ENCODE measurements at regions not wholly inside any gene's neighbourhood (a gene's known extent, or its start where the extent isn't known, plus 50 kb on each side); places are given as distances from the start of the nearest gene placed in this dataset.
"Not testable (repeated sequence)": the region's sequence is repeated elsewhere in the genome, so short reads cannot be mapped to it uniquely, and the experiment has no call there.

DNA sequence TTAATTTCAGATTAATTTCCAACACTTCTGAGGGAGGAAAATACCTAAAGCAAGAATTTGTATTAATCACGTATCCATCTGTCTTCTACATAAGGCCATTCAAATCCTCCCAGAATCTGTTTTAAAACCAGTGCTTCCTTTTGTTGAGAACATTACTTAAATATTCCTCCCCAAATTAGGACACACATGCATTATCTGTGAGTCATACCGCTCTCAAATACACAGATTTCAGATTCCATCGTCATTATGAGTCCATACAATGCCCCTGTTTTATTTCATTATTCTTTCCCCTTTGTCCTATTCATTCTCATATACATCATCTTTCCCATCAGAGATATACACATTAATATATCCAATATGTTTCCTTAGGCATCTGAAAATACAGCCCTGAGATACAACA lies 57.3 kb upstream of the PRSS12 start:
- DNase-seq (ENCODE audit: low read depth) = no peak

DNA sequence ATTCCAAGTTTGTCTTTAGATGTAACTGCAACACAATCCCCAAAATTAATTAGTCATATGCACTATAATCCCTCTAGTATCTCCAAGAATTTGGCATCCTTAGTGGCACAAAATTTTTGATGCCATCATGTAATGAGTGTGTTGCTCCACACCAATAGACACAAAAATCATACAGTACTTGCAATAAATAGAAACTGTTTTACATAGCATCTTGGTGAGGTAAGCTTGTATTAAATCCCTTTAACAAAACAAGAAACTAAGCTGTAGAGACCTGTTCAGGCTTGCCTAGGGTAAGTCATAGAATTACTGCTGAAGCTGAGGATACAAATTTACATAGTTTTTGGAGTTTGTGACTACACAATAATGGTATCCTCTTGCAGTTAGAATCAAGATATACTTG lies 64.5 kb upstream of the PRSS12 start:
- no peak for DNase-seq (ENCODE audit: low read depth)

DNA sequence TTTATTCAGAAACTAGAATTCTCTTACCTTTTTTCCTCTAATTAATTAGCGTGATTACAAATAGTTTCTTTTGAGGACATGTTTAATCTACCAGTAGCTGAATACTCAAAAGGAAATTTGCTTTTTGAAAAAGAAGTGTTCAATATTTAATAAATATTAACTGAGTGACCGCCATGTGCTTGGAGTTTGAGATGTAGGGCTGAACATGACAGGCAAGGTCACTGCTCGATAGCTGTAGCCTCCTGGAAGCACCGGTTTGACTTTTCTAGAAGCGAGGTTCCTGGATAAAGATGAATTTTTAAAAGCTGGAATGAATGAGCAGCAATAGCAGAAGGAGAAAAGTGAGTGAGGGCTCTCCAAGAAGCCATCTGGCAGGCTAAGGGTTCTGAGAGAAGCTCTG lies 65.0 kb upstream of the PRSS12 start:
- DNase-seq (ENCODE audit: low read depth) = not testable (repeated sequence)

DNA sequence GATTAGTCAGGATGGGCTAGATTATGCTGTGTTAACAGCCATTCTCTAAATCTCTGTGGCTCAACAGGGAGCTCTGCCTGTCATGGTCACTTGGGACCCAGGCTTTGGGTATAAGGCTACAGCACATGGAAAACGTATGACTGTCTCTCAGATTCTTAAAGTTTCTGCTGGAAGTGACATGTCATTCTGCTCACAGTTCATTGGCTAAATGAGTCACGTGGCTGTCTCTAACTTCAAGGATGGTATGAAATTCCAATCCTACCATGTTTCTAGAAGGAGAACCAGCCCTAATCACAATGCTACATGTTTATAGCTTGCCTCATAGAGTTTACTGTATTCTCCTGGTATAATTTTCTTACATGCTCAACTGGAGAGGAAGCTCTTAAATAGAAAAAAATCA lies 65.6 kb upstream of the PRSS12 start:
- DNase-seq (ENCODE audit: low read depth) = not testable (repeated sequence)

DNA sequence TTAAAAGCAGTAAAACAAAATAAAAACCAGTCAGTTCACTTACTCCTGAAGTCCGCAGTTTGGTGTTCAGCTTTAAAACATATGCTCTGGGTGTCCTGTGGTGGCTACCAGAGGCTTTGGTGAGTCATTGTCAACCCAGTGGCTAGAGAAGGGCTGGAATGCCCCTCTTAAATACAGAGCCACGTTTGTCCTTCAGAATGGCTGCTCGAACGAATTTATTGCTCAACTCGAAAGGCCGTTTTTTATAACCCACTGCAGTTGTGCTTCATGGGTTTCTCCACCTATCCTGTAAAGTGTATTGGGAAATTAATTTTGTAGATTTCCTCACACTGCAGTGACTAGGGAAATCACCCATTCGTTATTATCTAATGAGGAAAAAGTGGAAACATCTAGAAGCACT lies 66.8 kb upstream of the PRSS12 start:
- not testable (repeated sequence) for DNase-seq (ENCODE audit: low read depth)

DNA sequence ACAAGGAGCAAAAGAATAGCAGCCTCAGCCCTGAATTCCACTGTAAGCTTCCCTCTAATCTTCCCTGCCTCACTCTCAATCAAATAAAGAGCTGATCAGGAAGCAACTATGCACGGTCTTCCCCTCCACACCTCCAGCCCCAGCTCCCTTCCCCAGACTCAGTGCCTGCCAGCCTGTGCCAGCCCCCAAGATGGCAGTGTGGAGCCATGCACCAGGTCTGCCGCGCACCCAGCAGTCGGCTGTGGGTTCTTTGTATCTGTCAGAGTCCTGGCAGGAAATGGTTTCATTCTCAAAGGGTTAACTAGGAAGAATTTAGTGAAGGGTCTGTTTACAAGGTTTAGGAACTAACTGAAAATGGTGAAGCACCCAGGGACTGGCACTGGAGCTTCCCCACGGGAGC lies 71.3 kb upstream of the PRSS12 start:
- DNase-seq (ENCODE audit: low read depth) = peak; percentile 23

DNA sequence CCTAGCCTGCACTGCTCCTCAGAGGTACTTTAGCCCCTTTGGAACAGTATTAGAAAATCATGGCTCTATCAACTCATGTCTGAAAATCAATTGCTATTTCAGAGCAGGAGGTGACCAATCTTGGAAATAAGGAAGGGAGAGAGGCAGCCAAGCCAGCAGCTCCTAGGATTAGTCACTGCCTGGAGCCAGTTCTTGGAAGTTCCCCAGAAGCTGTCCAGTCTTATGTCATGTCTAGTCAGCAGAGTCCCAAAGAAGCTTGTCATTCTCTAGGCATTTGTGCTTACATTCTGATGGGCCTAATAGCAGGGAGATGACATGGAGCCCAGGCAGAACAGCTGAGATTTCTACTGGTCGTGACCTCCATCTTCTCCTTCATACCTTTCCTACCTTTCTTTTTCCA lies 76.1 kb upstream of the PRSS12 start:
- DNase-seq (ENCODE audit: low read depth) = not testable (repeated sequence)

DNA sequence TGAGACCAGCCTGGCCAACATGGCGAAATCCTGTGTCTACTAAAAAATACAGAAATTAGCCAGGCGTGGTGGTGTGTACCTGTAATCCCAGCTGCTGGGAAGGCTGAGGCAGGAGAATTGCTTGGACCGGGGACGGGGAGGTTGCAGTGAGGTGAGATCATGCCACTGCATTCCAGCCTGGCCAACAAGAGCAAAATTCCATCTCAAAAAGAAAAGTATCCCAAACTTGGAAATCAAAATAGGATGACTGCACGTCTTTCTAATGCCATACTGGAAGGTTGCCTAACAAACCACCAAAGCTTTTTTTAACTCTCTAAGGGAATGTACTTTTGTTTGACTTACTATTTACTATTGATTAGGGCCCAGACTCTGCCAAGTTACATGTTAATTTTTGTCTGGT lies 79.6 kb upstream of the PRSS12 start:
- DNase-seq (ENCODE audit: low read depth) = not testable (repeated sequence)

DNA sequence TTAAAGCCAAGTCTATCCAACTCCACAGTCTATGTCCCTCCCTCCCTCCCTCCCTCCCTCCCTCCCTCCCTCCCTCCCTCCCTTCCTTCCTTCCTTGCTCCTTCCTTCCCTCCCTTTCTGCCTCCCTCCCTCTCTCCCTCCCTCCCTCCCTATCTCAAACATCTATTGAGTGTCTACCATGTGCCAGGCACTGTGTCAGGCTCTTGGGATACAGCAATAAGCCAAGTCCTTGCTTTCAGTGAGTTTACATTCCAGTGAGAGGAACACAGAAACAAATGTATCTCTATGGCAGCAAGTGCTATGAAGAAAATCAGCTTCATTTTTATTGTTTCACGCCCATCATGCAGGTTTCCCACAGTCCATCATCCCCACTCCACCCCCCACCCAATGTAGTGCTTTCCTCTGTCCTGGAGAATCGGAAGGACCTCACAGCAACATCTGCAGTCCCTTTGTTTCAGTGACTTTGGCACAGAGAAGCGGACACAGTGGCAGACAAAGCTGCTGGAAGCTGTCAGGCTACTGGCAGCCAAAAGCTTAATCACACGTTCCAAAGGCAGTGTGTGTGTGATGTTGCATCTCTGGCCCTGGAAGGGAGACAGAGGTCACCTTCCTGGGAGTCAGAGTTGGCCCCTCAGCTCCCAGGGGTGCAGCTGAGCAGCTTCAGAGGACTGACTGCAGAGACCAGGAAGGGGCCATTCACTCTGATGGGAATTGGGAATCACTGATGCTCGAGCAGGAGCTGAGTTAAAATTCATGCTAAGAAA lies 81.0 kb upstream of the PRSS12 start:
- DNase-seq (ENCODE audit: low read depth) = not testable (repeated sequence)

DNA sequence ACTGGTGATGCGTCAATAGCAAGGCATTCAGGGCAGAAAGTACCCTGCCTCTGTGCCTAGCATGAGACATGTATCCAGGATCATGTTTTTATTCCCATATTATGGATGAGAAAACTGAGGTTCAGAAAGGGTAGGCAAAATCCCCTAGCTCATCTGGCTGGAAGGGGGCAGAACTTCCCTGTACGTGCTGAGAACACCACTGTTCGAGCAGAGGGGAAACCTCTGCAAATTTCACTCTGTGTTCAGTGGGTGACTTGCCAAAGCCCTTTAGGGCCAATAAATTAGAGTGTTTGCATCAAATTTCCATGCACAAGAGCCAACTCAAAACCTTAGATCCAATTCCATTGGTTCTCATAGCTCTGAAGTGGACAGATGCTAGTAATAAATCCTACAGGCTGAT lies 82.6 kb upstream of the PRSS12 start:
- DNase-seq (ENCODE audit: low read depth) = not testable (repeated sequence)

DNA sequence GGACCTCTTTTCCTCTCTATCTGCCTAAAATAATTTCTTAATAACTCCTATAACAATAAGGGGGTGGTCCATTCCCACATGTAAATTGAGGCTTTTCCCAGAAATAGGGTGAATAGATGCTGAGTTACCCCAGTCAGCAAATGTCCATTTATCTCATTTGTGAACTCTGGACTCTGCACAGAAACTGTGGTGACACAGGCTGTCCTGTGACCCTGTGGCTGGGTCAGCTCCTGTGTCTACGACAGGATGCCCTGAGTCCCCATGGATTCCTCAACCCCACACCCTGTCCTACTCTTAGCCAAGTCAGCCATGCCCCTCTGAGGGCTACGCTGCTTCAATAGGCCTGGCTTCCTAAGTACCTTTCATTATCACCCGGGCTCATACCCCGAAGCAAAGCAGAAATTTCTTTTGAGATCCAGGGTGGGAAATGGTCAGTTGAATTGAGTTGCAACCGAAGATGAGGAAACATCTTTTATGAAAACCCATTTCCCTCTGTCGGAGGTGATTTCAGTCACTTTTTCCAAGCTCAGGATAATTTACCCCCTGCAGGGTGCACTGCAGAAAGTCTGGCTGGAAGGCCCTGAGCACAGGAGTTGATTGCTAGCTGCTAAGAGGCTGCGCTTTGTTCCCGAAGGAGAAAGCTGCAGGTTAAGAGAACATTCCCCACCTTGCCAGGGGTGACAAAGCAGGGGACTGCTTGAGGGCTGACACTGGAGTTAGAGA lies 89.5 kb upstream of the PRSS12 start:
- not testable (repeated sequence) for DNase-seq (ENCODE audit: low read depth)

DNA sequence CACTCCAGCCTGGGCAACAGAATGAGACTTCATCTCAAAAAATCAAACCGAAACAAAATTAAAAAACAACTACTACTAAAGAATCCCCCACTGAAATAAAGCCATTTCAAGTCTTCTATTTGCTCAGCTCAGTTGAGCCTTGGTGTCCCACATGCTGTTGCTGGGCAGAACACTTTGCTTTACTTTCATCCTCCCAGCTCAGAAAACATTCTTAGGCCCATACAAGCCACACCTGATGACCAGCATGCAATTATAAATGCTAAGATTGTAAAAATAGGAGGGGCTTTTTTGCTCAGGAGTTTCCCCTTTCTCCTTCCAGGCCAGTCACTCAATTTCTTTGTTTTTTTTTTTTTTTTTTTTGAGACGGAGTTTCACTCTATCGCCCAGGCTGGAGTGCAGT lies 94.6 kb upstream of the PRSS12 start:
- not testable (repeated sequence) for DNase-seq (ENCODE audit: low read depth)

DNA sequence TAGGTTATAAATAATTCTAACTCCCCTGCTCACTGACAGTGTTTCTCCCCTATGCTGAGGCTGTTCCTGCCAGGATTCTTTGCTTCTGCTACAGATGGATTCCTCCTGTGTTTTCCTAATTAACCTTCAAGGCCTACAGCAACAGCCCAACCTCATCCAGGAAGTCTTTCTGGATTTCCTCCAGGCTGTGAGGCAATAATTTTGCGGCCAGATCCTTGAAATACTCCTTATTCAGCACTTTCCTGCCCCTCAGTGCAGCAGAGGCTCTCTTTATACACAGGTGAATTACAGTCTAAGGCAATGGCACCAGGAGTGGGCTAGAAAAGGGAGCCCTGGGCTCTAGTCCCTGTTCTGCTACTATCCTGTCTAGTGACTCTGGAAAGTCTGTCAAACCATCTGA lies 102.1 kb upstream of the PRSS12 start:
- DNase-seq (ENCODE audit: low read depth) = not testable (repeated sequence)

DNA sequence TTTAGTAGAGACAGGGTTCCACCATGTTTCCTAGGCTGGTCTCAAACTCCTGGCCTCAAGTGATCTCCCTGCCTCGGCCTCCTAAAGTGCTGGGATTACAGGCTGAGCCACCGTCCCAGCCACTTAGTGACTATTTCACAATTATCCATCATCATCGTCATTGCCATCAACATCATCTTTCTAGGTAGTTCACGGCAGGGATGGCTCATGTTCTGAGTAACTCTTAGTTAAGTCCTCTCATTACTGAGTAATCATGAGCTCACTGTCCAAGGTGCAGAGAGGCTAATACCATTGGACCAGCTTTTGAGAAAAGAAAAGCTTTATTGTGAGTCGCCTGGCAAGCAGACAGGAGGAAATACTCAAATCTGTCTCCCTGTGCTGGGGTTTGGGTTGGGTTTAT lies 108.6 kb upstream of the PRSS12 start:
- not testable (repeated sequence) for DNase-seq (ENCODE audit: low read depth)

DNA sequence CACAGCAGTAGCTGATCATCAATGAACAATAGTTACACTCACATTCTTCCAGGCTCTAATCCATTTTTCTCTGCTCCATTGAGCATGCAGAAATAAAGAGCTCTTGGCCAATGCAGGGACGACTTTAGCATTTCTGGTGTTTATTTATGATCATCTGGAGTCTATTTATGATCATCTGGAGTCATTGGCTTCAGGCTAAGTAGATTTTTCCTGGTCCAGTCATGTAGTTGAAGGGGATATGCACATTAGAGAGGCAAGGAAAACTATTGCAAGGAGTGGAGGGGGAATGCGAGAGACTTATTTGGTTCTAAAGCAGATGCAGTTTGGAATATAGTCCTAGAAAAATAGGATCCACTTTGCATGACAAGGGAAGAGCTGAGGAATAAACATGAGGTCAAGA lies 113.0 kb upstream of the PRSS12 start:
- DNase-seq (ENCODE audit: low read depth) = not testable (repeated sequence)

DNA sequence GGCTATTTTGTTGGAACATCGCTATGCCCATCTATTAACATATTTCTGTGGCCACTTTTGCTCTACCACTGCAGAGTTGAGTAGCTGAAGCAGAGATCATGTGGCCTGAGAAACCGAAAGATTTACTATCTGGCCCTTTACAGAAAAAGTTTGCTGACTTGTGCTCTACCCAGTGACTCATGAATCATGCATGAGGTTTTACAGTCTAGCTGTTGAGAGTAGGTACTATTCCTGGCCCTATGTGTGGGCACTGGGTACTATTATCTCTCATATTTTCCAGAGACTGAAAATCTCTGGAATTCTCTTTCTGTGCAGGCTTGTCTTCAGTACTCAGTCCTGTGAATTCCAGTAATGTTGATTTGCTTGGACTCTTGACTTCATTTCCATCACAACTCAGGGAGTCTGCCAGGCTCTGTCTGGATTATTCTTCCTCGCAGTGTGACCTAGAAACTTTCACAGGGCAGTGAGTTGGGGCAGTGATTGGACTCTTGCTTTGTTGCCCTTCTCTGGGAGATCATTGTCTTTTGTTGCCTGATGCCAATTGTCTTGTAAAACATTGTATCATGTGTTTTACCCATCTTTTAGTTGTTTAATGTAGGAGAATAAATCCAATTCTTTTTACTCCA lies 121.3 kb upstream of the PRSS12 start:
- not testable (repeated sequence) for DNase-seq (ENCODE audit: low read depth)

DNA sequence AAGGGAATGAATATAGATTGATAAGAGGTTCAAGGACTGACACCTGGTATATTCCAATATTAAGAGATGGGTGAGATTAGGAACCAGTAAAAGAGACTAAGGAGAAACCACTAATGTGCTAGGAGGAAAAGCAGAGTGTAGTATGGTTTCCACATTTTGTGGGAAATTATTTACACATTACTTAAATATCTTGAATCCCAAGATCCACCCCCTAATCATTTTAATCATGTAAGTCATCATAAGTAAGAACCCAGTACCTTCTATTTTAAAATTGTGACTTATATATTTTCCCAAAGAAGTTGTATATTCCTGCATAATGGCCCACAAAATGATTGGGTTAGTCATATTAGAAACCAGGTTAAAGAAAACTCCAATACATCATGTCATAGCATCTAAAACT lies 122.0 kb upstream of the PRSS12 start:
- DNase-seq (ENCODE audit: low read depth) = not testable (repeated sequence)

DNA sequence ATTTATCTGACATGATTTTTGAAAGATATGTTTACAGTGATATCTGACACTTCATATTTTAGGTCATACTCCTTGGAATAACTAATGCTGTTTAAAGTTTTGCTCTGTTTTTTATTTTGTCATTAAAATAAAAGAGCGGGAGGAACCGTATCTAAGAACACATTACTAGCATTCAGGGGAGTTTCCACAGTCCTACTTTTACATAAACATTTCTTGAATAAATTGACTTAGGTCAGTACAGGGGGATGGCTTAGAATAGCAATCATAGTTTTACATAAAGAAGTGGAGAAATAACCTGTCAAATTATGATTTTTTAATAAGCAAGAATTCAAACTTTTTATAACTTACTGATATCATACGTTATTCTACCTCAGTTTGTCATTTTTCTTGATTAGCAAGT lies 123.1 kb upstream of the PRSS12 start:
- DNase-seq (ENCODE audit: low read depth) = not testable (repeated sequence)

DNA sequence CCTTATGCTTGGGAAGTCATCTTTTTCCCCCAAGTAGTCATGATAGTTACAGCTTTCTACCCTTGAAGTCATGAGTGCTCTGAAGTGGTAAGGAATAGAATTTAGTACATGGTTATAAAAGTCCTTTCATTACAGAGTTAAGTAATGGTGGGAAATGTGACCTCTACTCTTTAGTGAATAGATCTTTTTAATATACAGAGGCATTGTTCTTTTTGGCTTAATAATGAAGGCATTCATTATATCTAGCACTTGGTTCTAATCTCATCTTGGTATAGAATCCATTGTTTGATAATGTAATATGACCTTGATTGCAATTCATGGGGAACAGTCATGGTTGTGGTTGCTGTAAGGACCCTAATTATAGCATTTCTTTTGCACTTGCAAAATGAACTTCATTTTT lies 125.0 kb upstream of the PRSS12 start:
- not testable (repeated sequence) for DNase-seq (ENCODE audit: low read depth)

DNA sequence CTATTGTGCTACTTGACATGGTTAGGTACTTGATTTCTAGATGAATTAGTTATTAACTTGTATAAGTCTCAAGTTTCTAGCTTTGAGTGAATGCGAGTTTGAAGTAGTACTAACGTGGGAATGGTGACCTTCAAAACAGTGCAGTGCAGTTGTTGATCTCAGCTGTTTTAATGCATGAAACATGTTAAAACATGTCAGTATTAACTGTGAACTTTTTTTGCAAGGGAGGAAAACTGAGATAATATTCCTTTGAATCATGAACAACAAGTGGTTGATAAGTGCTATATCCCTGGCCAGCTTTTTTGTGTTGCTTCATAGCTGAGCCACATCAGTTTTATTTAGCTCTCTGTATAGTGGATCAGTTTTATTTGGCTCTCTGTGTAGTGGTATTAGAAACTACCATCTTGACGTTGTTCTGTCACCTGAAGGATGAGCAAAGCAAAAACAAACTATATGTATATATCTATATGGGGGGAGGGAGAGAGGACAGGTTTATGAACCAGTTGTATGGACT lies 133.1 kb upstream of the PRSS12 start:
- DNase-seq (ENCODE audit: low read depth) = not testable (repeated sequence)

DNA sequence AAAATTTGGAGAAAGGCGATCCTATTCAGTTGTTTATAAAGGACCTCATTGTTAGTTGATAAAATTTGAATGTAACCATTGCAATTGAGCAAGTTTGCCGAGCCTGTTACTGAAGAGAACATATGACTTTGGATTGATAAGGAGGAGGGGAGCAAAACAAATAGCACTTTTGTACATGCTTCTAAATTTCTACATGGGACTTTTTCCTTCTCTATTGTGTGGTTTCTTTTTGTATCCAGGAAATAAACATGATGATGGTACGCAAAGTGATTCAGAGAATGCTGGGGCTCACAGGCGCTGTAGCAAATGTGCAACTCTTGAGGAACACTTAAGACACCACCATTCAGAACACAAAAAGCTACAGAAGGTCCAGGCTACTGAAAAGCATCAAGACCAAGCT lies 140.2 kb upstream of the PRSS12 start:
- DNase-seq (ENCODE audit: low read depth) = not testable (repeated sequence)

DNA sequence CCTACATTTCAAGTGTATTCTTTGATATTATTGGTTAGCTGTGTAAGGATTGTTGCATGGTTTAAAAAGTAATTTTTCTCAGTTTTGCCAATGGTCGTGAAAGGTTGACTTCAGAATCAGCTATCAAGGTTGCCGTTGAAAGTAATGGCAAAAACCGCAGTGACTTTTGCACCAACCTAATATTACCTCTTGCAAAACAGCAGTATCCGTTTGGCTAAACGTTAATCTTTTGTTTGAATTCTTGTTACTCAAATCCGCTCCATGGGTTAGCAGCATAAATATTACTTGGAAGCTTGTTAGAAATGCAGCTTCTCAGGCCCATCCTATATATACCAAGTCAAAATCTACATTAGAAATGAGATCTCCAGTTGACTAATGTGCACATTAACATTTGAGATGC lies 141.6 kb upstream of the PRSS12 start:
- not testable (repeated sequence) for DNase-seq (ENCODE audit: low read depth)

DNA sequence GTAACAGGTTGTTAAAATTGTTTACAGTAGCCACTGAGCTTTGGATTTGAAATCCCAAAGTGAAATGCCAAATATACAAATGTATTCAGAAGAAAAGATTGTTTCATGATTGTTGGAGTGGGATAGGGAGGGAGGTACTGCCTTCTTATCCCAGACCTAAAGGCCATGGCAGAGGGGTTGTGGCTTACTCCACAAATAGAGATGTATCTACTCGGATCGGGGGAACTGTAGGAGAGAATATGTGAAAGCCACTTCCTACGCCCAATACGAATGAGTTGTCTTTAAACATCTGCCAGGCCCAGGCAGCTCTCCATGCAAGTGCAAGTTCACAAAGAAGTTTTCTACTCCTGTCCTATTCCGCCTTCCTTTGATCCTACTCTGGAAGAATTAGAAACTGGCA lies 150.2 kb upstream of the PRSS12 start:
- DNase-seq (ENCODE audit: low read depth) = not testable (repeated sequence)

All from stimulated activated CD8-positive, alpha-beta memory T cell treated with anti-CD3 and anti-CD28 coated beads, Interleukin-4, amount 100 ng/mL, for 24 hours (primary cell).